ENCODE measurements at regions not wholly inside any gene's neighbourhood (a gene's known extent, or its start where the extent isn't known, plus 50 kb on each side); places are given as distances from the start of the nearest gene placed in this dataset.

DNA sequence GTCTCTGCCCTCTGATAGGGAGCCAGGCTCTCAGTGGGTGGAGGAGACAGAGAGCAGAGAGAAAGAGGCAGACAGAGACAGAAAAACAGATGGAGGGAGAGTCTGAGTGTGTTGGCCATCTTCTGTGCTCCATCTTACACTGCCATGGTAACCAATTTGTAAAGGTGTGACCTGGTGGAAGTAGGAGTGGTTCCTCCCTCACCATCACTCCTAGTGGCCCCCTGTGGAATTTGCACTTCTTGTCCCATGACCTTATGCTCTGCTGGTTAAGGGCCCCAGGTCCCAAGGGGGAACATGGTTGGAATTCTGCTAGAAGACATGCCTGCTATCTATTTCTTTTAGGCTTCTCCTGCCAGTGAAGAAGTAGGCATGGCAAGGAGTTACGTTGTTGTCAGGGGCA is 376.7 kb upstream of the CCDC196 start:
- H3K27me3 ChIP-seq (ENCODE audit: control insufficient read depth, insufficient read depth, low read length): no peaks in the 10 kb centered on the region
- no peak for DNase-seq (ENCODE audit: low read depth in 2 of 2)
- no peaks in the 10 kb centered on the region for H3K9me3 ChIP-seq (ENCODE audit: control insufficient read depth, insufficient read depth, low read depth, low read length)
- no peaks in the 10 kb centered on the region for H3K36me3 ChIP-seq (ENCODE audit: control insufficient read depth, insufficient read depth, low read length)
- H3K4me2 ChIP-seq (ENCODE audit: extremely low read depth, insufficient read depth, low read length): no peak overlapping the region
- no peak overlapping the region for H3K9ac ChIP-seq (ENCODE audit: insufficient read depth, low read length)
- H3K79me2 ChIP-seq (ENCODE audit: control insufficient read depth, insufficient read depth, low read length): no peaks in the 10 kb centered on the region
- H3K27ac ChIP-seq (ENCODE audit: insufficient read depth, low read length): no peak overlapping the region
- H4K20me1 ChIP-seq (ENCODE audit: control insufficient read depth, extremely low read depth, insufficient read depth, low read length): no peaks in the 10 kb centered on the region
- no peak overlapping the region for H2AFZ ChIP-seq (ENCODE audit: low read length)
- no peak overlapping the region for H3K4me3 ChIP-seq (replicated peaks in 1 of 4; ENCODE audit: control extremely low read depth in 1 of 4, insufficient read depth in 1 of 4, low read depth in 3 of 4, low read length in 4 of 4)
- no peaks in the 10 kb centered on the region for H3K4me1 ChIP-seq (ENCODE audit: control insufficient read depth, extremely low read depth, insufficient read depth, low read length)
- TF ChIP-seq, protein P1, sequence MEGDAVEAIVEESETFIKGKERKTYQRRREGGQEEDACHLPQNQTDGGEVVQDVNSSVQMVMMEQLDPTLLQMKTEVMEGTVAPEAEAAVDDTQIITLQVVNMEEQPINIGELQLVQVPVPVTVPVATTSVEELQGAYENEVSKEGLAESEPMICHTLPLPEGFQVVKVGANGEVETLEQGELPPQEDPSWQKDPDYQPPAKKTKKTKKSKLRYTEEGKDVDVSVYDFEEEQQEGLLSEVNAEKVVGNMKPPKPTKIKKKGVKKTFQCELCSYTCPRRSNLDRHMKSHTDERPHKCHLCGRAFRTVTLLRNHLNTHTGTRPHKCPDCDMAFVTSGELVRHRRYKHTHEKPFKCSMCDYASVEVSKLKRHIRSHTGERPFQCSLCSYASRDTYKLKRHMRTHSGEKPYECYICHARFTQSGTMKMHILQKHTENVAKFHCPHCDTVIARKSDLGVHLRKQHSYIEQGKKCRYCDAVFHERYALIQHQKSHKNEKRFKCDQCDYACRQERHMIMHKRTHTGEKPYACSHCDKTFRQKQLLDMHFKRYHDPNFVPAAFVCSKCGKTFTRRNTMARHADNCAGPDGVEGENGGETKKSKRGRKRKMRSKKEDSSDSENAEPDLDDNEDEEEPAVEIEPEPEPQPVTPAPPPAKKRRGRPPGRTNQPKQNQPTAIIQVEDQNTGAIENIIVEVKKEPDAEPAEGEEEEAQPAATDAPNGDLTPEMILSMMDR (conservative IDR thresholded peaks at IDR 0.05 in 1 of 2, IDR thresholded peaks at IDR 0.05 in 1 of 2; ENCODE audit: low read depth in 1 of 2, low read length in 2 of 2): no peak
- no peak for TF ChIP-seq EZH2 (IDR thresholded peaks at IDR 0.05; ENCODE audit: low read length, missing control alignments)

DNA sequence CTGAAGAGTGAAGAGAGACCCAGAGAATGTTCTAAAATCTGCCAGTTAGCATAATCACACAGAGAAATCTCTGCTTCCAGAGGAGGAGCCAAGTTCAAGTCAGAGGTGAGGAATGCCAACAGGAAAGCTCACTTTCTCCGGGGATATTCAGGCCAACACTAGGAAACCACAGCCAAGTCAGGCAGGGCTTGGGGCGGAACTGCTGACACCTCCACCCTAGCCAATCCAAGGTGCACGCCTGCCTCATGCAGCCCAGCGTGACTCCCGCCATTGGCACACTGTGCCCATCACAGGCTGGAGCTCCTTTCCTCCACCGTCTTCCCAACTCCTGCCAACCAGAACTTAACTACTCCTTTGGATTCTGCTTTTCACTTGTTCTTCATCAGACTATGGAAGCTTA is 374.3 kb upstream of the CCDC196 start:
- Histone ChIP-seq H3K27ac (ENCODE audit: insufficient read depth, low read length) (no peak overlapping the region), H3K27me3 (ENCODE audit: control insufficient read depth, insufficient read depth, low read length) (no peaks in the 10 kb centered on the region), H3K9me3 (ENCODE audit: control insufficient read depth, insufficient read depth, low read depth, low read length) (no peaks in the 10 kb centered on the region), H3K4me3 (replicated peaks in 1 of 4; ENCODE audit: control extremely low read depth in 1 of 4, insufficient read depth in 1 of 4, low read depth in 3 of 4, low read length in 4 of 4) (no peak overlapping the region), H3K4me2 (ENCODE audit: extremely low read depth, insufficient read depth, low read length) (no peak overlapping the region), H3K36me3 (ENCODE audit: control insufficient read depth, insufficient read depth, low read length) (no peaks in the 10 kb centered on the region), H4K20me1 (ENCODE audit: control insufficient read depth, extremely low read depth, insufficient read depth, low read length) (no peaks in the 10 kb centered on the region), H2AFZ (ENCODE audit: low read length) (no peak overlapping the region), H3K79me2 (ENCODE audit: control insufficient read depth, insufficient read depth, low read length) (no peaks in the 10 kb centered on the region), H3K4me1 (ENCODE audit: control insufficient read depth, extremely low read depth, insufficient read depth, low read length) (no peaks in the 10 kb centered on the region), H3K9ac (ENCODE audit: insufficient read depth, low read length) (no peak overlapping the region)
- TF ChIP-seq EZH2 (IDR thresholded peaks at IDR 0.05; ENCODE audit: low read length, missing control alignments): no peak
- TF ChIP-seq, protein P1 (conservative IDR thresholded peaks at IDR 0.05 in 1 of 2, IDR thresholded peaks at IDR 0.05 in 1 of 2; ENCODE audit: low read depth in 1 of 2, low read length in 2 of 2): no peak
- DNase-seq (ENCODE audit: low read depth in 2 of 2): no peak

DNA sequence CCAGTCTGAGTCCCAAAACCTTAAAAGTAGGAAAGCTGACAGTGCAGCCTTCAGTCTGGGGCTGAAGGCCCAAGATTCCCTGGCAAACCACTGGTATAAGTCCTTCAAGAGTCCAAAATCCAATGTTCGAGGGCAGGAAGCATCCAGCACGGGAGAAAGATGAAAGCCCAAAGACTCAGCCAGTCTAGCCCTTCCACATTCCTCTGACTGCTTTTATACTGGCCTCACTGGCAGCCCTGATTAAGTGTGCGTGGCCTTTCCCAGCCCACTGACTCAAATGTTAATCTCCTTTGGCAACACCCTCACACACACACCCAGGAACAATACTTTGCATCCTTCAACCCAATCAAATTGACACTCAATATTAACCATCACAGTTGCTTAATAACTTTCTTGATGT is 372.1 kb upstream of the CCDC196 start:
- Histone ChIP-seq H3K4me1 (ENCODE audit: control insufficient read depth, extremely low read depth, insufficient read depth, low read length) (no peaks in the 10 kb centered on the region), H3K36me3 (ENCODE audit: control insufficient read depth, insufficient read depth, low read length) (no peaks in the 10 kb centered on the region), H3K27ac (ENCODE audit: insufficient read depth, low read length) (no peak overlapping the region), H3K4me2 (ENCODE audit: extremely low read depth, insufficient read depth, low read length) (no peak overlapping the region), H3K4me3 (replicated peaks in 1 of 4; ENCODE audit: control extremely low read depth in 1 of 4, insufficient read depth in 1 of 4, low read depth in 3 of 4, low read length in 4 of 4) (no peak overlapping the region), H3K27me3 (ENCODE audit: control insufficient read depth, insufficient read depth, low read length) (no peaks in the 10 kb centered on the region), H3K9me3 (ENCODE audit: control insufficient read depth, insufficient read depth, low read depth, low read length) (no peaks in the 10 kb centered on the region), H4K20me1 (ENCODE audit: control insufficient read depth, extremely low read depth, insufficient read depth, low read length) (no peaks in the 10 kb centered on the region), H3K79me2 (ENCODE audit: control insufficient read depth, insufficient read depth, low read length) (no peaks in the 10 kb centered on the region), H3K9ac (ENCODE audit: insufficient read depth, low read length) (no peak overlapping the region), H2AFZ (ENCODE audit: low read length) (no peak overlapping the region)
- DNase-seq (ENCODE audit: low read depth in 2 of 2): no peak
- TF ChIP-seq, protein P1 (conservative IDR thresholded peaks at IDR 0.05 in 1 of 2, IDR thresholded peaks at IDR 0.05 in 1 of 2; ENCODE audit: low read depth in 1 of 2, low read length in 2 of 2): no peak
- TF ChIP-seq EZH2 (IDR thresholded peaks at IDR 0.05; ENCODE audit: low read length, missing control alignments): no peak

All from fibroblast of lung (primary cell).